ENCODE measurements at regions not wholly inside any gene's neighbourhood (a gene's known extent, or its start where the extent isn't known, plus 50 kb on each side); places are given as distances from the start of the nearest gene placed in this dataset.

GRCh38 chr10:128432423-128432822 is 306.2 kb upstream of the MKI67 start:
- FAIRE-seq (no peak), DNase-seq (ENCODE audit: low read depth) (no peak)
- Histone ChIP-seq H3K27me3 (ENCODE audit: control insufficient read depth, insufficient read depth, low read length) (no peaks in the 10 kb centered on the region), H3K36me3 (ENCODE audit: control insufficient read depth, insufficient read depth, low read length) (no peaks in the 10 kb centered on the region), H3K4me3 (ENCODE audit: low read depth, low read length) (no peak overlapping the region)
- no peak for TF ChIP-seq CTCF (IDR thresholded peaks at IDR 0.05; ENCODE audit: insufficient read depth, low read length, severe bottlenecking)

DNA sequence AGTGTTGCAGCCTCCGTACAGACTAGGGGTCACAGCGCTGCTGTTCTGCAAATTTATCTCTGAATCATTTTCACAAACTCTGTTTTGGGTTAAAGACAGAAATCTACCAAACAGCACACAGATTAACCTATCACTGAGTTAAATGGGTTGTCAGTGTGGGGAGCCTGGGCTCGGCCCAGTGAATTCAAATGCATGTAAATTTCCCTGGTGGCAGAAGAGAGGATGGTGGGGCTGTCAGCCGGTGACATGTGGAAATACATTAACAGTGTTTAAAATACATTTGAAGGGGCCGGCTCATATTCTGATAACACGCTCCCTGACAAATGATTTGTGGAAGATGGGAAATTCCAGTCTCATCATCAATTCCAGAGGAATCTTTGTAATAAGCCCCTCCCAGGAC is 309.6 kb upstream of the MKI67 start:
- no peak for DNase-seq (ENCODE audit: low read depth)
- FAIRE-seq: no peak
- no peak overlapping the region for H3K4me3 ChIP-seq (ENCODE audit: low read depth, low read length)
- no peaks in the 10 kb centered on the region for H3K27me3 ChIP-seq (ENCODE audit: control insufficient read depth, insufficient read depth, low read length)
- no peak for TF ChIP-seq CTCF (IDR thresholded peaks at IDR 0.05; ENCODE audit: insufficient read depth, low read length, severe bottlenecking)
- no peaks in the 10 kb centered on the region for H3K36me3 ChIP-seq (ENCODE audit: control insufficient read depth, insufficient read depth, low read length)

GRCh38 chr10:128437786-128438345 is 311.6 kb upstream of the MKI67 start:
- DNase-seq (ENCODE audit: low read depth) (no peak), FAIRE-seq (no peak)
- Histone ChIP-seq H3K4me3 (ENCODE audit: low read depth, low read length) (no peak overlapping the region), H3K36me3 (ENCODE audit: control insufficient read depth, insufficient read depth, low read length) (no peaks in the 10 kb centered on the region), H3K27me3 (ENCODE audit: control insufficient read depth, insufficient read depth, low read length) (no peaks in the 10 kb centered on the region)
- no peak for TF ChIP-seq CTCF (IDR thresholded peaks at IDR 0.05; ENCODE audit: insufficient read depth, low read length, severe bottlenecking)

DNA sequence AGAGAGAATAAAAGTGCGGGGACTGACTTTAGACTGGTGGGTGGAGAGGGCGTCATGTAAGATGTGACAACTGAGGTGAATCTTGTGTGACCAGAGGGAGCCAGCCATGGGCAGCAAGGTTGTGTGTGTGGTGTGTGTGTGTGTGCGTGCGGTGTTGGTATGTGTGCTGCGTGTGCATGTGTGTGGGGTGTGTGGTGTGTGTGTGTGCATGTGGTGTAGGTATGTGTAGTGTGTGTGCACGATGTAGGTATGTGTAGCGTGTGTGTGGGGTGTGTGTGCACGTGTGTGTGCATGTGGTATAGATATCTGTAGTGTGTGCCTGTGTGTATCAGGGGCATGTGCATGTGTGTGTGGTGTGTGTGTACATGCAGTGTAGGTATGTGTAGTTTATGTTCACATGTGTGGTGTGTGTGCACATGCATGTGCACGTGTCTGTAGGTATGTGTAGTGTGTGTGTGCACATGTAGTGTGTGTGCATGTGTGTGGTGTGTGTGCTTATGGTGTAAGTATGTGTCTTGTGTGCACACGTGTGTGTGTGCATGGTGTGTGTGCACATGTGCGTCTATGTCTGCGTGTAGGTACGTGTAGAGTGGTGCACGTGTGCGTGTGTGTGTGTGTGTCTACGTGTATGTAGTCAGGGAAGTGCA is 312.3 kb upstream of the MKI67 start:
- no peak for DNase-seq (ENCODE audit: low read depth)
- H3K4me3 ChIP-seq (ENCODE audit: low read depth, low read length): no peak overlapping the region
- FAIRE-seq: peak; percentile 94
- TF ChIP-seq CTCF (IDR thresholded peaks at IDR 0.05; ENCODE audit: insufficient read depth, low read length, severe bottlenecking): no peak
- H3K27me3 ChIP-seq (ENCODE audit: control insufficient read depth, insufficient read depth, low read length): no peaks in the 10 kb centered on the region
- H3K36me3 ChIP-seq (ENCODE audit: control insufficient read depth, insufficient read depth, low read length): no peaks in the 10 kb centered on the region

DNA sequence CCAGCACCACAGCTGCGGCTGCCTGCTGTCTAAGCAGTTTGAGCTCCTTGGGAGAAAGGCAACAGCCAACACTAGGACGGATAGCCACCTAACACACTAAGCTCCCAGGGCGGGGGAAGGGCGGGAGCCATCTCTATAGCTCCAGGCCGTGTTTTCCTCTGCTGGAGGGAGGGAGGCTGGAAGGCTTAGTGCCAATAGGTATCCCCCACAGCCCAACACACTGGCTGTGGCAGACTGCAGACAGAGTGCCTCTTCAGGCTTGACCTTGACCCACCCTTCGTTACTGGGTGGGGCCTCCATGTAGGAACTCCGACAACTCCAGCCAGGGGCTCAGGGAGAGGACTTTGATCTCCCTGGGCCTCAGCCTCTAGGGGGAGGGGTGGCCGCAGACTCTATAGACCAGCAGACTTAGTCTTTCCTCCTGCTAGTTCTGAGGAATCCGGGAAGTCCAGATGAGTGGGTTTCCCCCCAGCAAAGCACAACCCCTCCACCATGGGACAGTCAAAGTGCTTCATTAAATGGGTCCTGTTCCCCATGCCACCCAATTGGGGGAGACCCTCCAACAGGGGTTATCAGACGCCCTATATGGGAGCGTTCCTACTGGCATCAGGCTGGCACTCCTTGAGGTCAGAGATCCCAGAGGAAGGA is 314.4 kb upstream of the MKI67 start:
- FAIRE-seq: no peak
- DNase-seq (ENCODE audit: low read depth): no peak
- Histone ChIP-seq H3K4me3 (ENCODE audit: low read depth, low read length) (no peak overlapping the region), H3K36me3 (ENCODE audit: control insufficient read depth, insufficient read depth, low read length) (no peaks in the 10 kb centered on the region), H3K27me3 (ENCODE audit: control insufficient read depth, insufficient read depth, low read length) (no peaks in the 10 kb centered on the region)
- no peak for TF ChIP-seq CTCF (IDR thresholded peaks at IDR 0.05; ENCODE audit: insufficient read depth, low read length, severe bottlenecking)

All from bronchial epithelial cell (primary cell).